ENCODE measurements at regions not wholly inside any gene's neighbourhood (a gene's known extent, or its start where the extent isn't known, plus 50 kb on each side); places are given as distances from the start of the nearest gene placed in this dataset.

DNA sequence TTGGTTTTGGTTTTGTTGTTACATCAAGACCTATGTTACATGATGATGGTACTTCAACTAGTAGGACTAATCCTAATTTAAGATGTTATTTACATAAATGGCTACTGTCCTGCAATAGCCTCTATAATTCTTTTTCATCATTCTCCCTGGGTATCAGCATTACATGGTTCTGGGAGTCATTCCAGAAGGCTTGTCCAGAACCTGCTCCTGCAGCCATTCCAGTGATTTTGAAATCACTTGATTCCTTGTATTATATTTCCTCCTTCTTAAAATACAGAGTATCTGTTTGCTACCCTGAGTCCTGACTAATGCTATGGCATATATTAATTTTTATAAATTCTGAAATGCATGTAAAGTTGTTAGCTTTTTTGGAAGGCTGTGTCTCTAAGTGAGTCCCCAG is 400.5 kb upstream of the MEIS1 start:
- Histone ChIP-seq H3K27ac (ENCODE audit: low read depth, low read length, severe bottlenecking) (no peak overlapping the region), H3K9me3 (ENCODE audit: control insufficient read depth, low read length) (no peaks in the 10 kb centered on the region), H3K36me3 (ENCODE audit: control insufficient read depth, insufficient read depth, low read length) (no peaks in the 10 kb centered on the region), H3K4me1 (ENCODE audit: control insufficient read depth, insufficient read depth, low read length, poor library complexity, severe bottlenecking) (no peaks in the 10 kb centered on the region), H3K4me3 (ENCODE audit: extremely low read depth, insufficient read depth, low read length, poor library complexity, severe bottlenecking) (no peak overlapping the region)

DNA sequence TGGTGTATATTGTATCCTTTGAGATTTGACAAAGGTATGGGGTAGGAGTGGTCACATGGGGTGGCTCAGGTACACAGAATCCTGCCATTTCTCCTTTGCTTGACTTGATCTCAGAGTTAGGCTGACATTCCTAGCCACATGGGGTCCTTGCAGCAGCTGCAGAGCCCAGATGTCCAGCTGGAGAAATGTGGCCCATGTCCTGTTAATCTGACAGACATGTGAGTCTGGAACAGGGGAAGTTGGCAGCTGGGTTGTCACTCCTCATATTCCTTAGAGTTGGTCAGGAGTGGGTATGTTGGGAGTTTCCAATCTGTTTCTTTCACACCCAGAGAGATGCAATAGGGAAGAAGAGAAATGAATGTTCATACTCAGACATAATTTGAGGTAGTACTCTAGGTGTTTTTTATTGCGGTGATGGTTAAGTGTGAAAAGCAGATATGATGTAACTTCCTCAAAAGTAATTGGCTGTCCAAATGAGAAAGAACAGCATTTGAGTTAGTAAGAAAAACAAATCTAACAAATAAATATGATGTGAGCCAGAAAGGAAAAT is 402.6 kb upstream of the MEIS1 start:
- no peaks in the 10 kb centered on the region for H3K9me3 ChIP-seq (ENCODE audit: control insufficient read depth, low read length)
- no peak overlapping the region for H3K27ac ChIP-seq (ENCODE audit: low read depth, low read length, severe bottlenecking)
- 100% methylated on average over 1 of the region's 1 CpG for WGBS, 2 experiments (ENCODE audit: insufficient coverage in 2 of 2)
- no peaks in the 10 kb centered on the region for H3K36me3 ChIP-seq (ENCODE audit: control insufficient read depth, insufficient read depth, low read length)
- H3K4me1 ChIP-seq (ENCODE audit: control insufficient read depth, insufficient read depth, low read length, poor library complexity, severe bottlenecking), result no peaks in the 10 kb centered on the region
- H3K4me3 ChIP-seq (ENCODE audit: extremely low read depth, insufficient read depth, low read length, poor library complexity, severe bottlenecking), result no peak overlapping the region

DNA sequence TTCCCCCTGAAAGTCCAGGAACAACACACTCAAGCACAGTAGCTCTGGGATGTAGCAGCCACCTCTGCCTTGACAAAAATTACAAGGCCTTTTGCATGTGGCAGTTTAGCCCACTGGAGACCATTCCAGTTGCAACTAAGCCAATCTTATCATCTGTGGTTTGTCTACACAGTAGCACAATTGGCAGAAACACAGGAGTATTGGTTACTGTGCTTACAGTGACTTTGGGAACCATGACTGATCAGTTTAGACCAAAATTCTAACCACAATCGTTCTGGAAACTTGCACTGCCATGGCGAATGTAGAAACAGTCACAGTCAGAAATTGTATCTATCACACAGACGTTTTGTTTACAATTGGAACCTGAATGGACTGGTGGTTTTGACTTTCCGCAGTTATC is 403.7 kb upstream of the MEIS1 start:
- Histone ChIP-seq H3K36me3 (ENCODE audit: control insufficient read depth, insufficient read depth, low read length) (no peaks in the 10 kb centered on the region), H3K9me3 (ENCODE audit: control insufficient read depth, low read length) (no peaks in the 10 kb centered on the region), H3K4me1 (ENCODE audit: control insufficient read depth, insufficient read depth, low read length, poor library complexity, severe bottlenecking) (no peaks in the 10 kb centered on the region), H3K4me3 (ENCODE audit: extremely low read depth, insufficient read depth, low read length, poor library complexity, severe bottlenecking) (no peak overlapping the region), H3K27ac (ENCODE audit: low read depth, low read length, severe bottlenecking) (no peak overlapping the region)
- WGBS, 2 experiments (ENCODE audit: insufficient coverage in 2 of 2), result 97 to 100% methylated on average over 3 to 4 of the region's 4 CpGs

DNA sequence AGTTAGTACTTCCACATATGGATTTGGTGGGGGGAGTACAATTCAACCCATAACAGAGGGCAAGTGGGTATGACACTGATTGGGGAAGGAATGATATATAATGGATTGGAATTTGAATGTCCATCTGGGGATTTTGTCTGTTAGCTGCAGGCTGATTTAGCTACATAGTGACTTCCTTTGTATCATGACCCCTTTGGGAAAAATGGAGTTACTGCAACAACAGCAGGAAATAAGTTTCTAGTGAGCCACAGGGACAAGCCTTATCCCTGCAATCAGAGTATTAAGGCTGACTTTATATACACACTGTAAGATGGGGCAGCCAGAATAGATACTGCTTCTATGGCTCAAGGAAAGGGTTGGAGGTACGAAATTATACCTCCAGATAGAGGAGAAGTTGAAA is 404.4 kb upstream of the MEIS1 start:
- Histone ChIP-seq H3K9me3 (ENCODE audit: control insufficient read depth, low read length) (no peaks in the 10 kb centered on the region), H3K36me3 (ENCODE audit: control insufficient read depth, insufficient read depth, low read length) (no peaks in the 10 kb centered on the region), H3K4me1 (ENCODE audit: control insufficient read depth, insufficient read depth, low read length, poor library complexity, severe bottlenecking) (no peaks in the 10 kb centered on the region), H3K4me3 (ENCODE audit: extremely low read depth, insufficient read depth, low read length, poor library complexity, severe bottlenecking) (no peak overlapping the region), H3K27ac (ENCODE audit: low read depth, low read length, severe bottlenecking) (no peak overlapping the region)
- 60% methylated on average over 1 of the region's 1 CpG; no CpG with 5 or more reads in 1 of the 2 experiments for WGBS, 2 experiments (ENCODE audit: insufficient coverage in 2 of 2)

DNA sequence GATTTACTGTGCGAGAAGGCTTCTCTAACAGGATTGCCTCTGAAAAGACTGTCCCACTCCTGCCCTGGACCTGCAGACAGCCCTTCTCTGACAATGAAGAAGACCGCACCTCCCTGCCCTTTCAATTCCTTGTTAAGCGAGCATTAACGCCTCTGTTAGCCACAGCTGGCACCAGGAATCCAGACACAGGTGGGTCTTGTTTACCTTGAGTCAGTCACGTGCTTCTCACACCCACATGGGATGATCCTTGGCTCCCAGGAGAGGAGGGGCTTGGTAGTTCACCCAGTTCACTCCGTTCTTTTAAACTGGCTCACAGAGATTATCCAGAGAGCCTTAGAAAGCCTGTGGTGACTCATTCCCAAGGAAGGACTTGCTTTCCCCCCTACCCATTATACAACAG is 410.5 kb upstream of the MEIS1 start:
- 46 to 79% methylated on average over 2 to 4 of the region's 6 CpGs for WGBS, 2 experiments (ENCODE audit: insufficient coverage in 2 of 2)
- Histone ChIP-seq H3K4me1 (ENCODE audit: control insufficient read depth, insufficient read depth, low read length, poor library complexity, severe bottlenecking) (peaks cover 3% of the 10 kb centered on the region), H3K27ac (ENCODE audit: low read depth, low read length, severe bottlenecking) (no peak overlapping the region), H3K9me3 (ENCODE audit: control insufficient read depth, low read length) (no peaks in the 10 kb centered on the region), H3K4me3 (ENCODE audit: extremely low read depth, insufficient read depth, low read length, poor library complexity, severe bottlenecking) (no peak overlapping the region), H3K36me3 (ENCODE audit: control insufficient read depth, insufficient read depth, low read length) (no peaks in the 10 kb centered on the region)

DNA sequence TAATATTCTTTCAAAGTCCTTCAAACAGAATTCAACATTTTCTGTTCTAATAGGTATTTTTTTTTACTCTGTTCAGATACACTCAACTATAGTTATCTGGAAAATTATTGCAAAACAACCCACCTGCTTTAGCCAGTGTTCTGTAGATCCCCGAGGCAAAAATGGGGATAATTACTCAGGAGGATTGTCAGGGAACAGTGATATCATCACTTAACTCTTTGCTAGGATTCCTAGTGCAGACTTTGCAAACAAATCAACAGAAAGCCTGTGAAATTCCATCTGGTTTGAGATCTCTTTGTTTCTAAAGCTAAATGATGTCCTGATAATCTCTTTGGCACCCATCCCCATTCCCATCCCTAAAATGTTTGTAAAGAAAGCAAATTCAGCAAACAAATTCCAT is 413.6 kb upstream of the MEIS1 start:
- H3K36me3 ChIP-seq (ENCODE audit: control insufficient read depth, insufficient read depth, low read length), result no peaks in the 10 kb centered on the region
- no peak overlapping the region for H3K27ac ChIP-seq (ENCODE audit: low read depth, low read length, severe bottlenecking)
- H3K9me3 ChIP-seq (ENCODE audit: control insufficient read depth, low read length), result no peaks in the 10 kb centered on the region
- H3K4me3 ChIP-seq (ENCODE audit: extremely low read depth, insufficient read depth, low read length, poor library complexity, severe bottlenecking), result no peak overlapping the region
- WGBS, 2 experiments (ENCODE audit: insufficient coverage in 2 of 2), result 40% methylated on average over 1 of the region's 1 CpG; no CpG with 5 or more reads in 1 of the 2 experiments
- peaks cover 3% of the 10 kb centered on the region for H3K4me1 ChIP-seq (ENCODE audit: control insufficient read depth, insufficient read depth, low read length, poor library complexity, severe bottlenecking)

DNA sequence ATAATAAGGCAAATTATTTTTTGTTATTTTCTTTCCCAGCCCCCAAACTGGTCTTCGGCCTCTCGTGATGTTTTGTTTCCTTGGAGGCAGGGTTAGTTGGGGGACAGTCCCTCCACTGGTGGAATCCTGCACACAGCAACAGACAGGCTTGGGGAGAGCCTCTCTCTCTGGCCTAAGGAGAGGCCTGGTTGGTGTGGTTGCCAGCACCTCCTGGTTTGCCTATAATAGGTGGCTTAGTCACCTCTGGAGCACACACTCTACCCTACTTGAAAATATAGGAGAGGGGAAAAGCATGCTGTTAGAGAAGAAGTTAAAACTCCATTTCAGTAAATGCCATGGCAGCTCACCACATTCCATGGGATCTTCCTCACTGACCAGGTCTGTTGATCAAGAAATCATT is 417.2 kb upstream of the MEIS1 start:
- H3K27ac ChIP-seq (ENCODE audit: low read depth, low read length, severe bottlenecking), result no peak overlapping the region
- H3K4me3 ChIP-seq (ENCODE audit: extremely low read depth, insufficient read depth, low read length, poor library complexity, severe bottlenecking), result no peak overlapping the region
- H3K9me3 ChIP-seq (ENCODE audit: control insufficient read depth, low read length), result no peaks in the 10 kb centered on the region
- H3K36me3 ChIP-seq (ENCODE audit: control insufficient read depth, insufficient read depth, low read length), result no peaks in the 10 kb centered on the region
- 100% methylated on average over 2 of the region's 2 CpGs for WGBS, 2 experiments (ENCODE audit: insufficient coverage in 2 of 2)
- peaks cover 3% of the 10 kb centered on the region for H3K4me1 ChIP-seq (ENCODE audit: control insufficient read depth, insufficient read depth, low read length, poor library complexity, severe bottlenecking)

DNA sequence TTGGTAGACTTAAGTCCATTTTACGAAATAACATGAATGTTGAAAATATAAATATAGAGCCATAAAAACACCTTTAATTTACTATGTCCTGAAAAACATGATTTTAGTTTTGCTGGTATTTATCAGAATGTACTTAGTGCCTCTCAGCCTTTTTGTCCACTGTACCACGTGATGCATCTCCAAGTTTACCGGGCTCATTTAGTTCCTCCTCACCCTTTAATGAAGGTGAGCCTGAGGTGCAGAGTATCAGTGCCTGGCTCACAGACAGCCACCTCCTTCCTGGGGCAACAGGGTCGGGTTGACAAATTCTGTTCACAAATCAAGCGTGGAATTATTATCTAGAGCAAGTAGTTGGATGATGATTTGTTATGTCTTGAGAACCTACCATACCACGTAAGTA is 420.5 kb upstream of the MEIS1 start:
- H3K27ac ChIP-seq (ENCODE audit: low read depth, low read length, severe bottlenecking), result no peak overlapping the region
- 92 to 100% methylated on average over 1 to 2 of the region's 6 CpGs for WGBS, 2 experiments (ENCODE audit: insufficient coverage in 2 of 2)
- H3K4me1 ChIP-seq (ENCODE audit: control insufficient read depth, insufficient read depth, low read length, poor library complexity, severe bottlenecking), result no peaks in the 10 kb centered on the region
- no peaks in the 10 kb centered on the region for H3K36me3 ChIP-seq (ENCODE audit: control insufficient read depth, insufficient read depth, low read length)
- H3K4me3 ChIP-seq (ENCODE audit: extremely low read depth, insufficient read depth, low read length, poor library complexity, severe bottlenecking), result no peak overlapping the region
- H3K9me3 ChIP-seq (ENCODE audit: control insufficient read depth, low read length), result no peaks in the 10 kb centered on the region

DNA sequence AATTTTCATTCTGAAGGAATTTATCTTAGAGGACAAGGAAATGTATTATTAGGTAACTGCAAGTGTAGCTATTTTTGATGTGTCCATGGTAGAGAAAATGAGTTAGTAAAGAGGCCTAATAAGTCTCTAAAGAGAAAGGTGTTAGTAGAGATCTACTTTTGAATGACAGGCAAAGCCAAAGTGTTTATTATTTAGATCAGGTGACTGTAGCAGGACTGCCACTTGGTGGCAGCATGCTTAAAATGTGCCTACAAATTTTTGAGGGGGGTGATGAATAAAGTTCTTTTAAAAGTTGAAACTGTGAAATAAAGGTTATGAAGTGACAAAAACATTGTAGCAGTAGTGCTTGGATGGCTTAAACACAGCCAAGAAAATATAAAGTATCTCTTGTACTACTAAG is 421.5 kb upstream of the MEIS1 start:
- H3K4me1 ChIP-seq (ENCODE audit: control insufficient read depth, insufficient read depth, low read length, poor library complexity, severe bottlenecking), result no peaks in the 10 kb centered on the region
- no peak overlapping the region for H3K27ac ChIP-seq (ENCODE audit: low read depth, low read length, severe bottlenecking)
- H3K36me3 ChIP-seq (ENCODE audit: control insufficient read depth, insufficient read depth, low read length), result no peaks in the 10 kb centered on the region

DNA sequence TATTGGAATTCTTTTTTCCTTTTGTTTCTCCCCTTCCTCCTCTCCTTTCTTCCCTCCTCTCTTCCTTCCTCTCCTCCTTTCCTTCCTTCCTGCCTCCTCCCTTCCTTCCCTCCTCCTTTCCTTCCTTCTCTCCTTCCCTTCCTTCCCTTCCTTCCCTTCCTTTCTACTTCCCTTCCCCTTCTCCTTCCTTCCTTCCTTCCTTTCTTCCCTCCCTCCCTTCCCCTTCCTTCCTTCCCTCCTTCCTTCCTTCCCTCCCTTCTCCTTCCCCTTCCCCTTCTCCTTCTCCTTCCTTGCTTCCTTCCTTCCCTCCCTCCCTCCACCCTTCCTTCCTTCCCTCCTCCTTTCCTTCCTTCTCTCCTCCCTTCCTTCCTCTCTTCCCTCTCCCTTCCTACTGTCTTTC is 431.0 kb upstream of the MEIS1 start:
- Histone ChIP-seq H3K36me3 (ENCODE audit: control insufficient read depth, insufficient read depth, low read length) (no peaks in the 10 kb centered on the region), H3K27ac (ENCODE audit: low read depth, low read length, severe bottlenecking) (no peak overlapping the region)

More for the DNA sequence above, 421.5 kb upstream of the MEIS1 start:
- H3K4me3 ChIP-seq (ENCODE audit: extremely low read depth, insufficient read depth, low read length, poor library complexity, severe bottlenecking), result no peak overlapping the region
- no peaks in the 10 kb centered on the region for H3K9me3 ChIP-seq (ENCODE audit: control insufficient read depth, low read length)

DNA sequence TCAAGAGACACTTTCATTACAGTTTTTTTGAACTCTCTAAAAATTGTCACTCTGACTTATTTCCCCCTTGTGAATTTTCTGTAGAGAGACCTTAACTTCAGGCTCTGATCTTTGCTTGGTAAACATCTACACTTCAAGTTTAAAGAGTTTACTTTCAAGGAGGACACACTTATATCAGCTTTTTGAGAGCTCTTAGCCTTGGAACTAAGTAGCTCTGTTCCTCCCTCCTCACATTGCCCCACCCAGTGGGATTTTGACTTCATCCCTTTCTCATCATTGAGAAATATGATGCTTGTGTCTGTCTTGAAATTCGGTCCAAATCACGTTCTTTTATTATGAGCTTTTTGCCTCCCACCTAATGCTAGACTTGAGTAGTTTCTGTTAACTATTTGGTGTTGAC is 433.4 kb upstream of the MEIS1 start:
- no CpG with 5 or more reads among the region's 2 CpGs for WGBS, 2 experiments (ENCODE audit: insufficient coverage in 2 of 2)
- Histone ChIP-seq H3K9me3 (ENCODE audit: control insufficient read depth, low read length) (no peaks in the 10 kb centered on the region), H3K4me3 (ENCODE audit: extremely low read depth, insufficient read depth, low read length, poor library complexity, severe bottlenecking) (no peak overlapping the region), H3K36me3 (ENCODE audit: control insufficient read depth, insufficient read depth, low read length) (no peaks in the 10 kb centered on the region), H3K27ac (ENCODE audit: low read depth, low read length, severe bottlenecking) (no peak overlapping the region), H3K4me1 (ENCODE audit: control insufficient read depth, insufficient read depth, low read length, poor library complexity, severe bottlenecking) (no peaks in the 10 kb centered on the region)

More for the DNA sequence above, 431.0 kb upstream of the MEIS1 start:
- H3K9me3 ChIP-seq (ENCODE audit: control insufficient read depth, low read length), result no peaks in the 10 kb centered on the region
- H3K4me1 ChIP-seq (ENCODE audit: control insufficient read depth, insufficient read depth, low read length, poor library complexity, severe bottlenecking), result no peaks in the 10 kb centered on the region
- no peak overlapping the region for H3K4me3 ChIP-seq (ENCODE audit: extremely low read depth, insufficient read depth, low read length, poor library complexity, severe bottlenecking)

DNA sequence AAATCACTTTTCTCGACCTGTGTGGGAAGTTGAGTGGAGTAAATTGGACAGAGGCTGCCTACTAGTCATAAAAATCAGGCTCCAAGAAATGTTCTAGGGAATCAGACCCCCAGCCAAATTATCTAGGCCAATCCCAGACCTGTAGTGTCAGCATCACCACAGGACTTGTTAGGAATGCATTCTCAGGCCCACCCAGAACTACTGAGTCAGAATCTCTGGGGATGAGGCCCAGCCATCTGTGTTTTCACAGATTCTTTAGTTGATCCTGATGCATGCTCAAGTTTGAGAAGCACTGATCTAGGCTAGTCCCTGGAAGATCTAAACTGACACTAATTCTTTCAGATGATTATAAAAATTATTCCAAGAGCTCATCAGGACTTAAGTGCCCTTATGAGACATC is 434.0 kb upstream of the MEIS1 start:
- WGBS, 2 experiments (ENCODE audit: insufficient coverage in 2 of 2), result no CpG with 5 or more reads among the region's 1 CpG

More for the DNA sequence above, 434.0 kb upstream of the MEIS1 start:
- no peaks in the 10 kb centered on the region for H3K36me3 ChIP-seq (ENCODE audit: control insufficient read depth, insufficient read depth, low read length)
- H3K27ac ChIP-seq (ENCODE audit: low read depth, low read length, severe bottlenecking), result no peak overlapping the region
- H3K4me1 ChIP-seq (ENCODE audit: control insufficient read depth, insufficient read depth, low read length, poor library complexity, severe bottlenecking), result no peaks in the 10 kb centered on the region
- no peak overlapping the region for H3K4me3 ChIP-seq (ENCODE audit: extremely low read depth, insufficient read depth, low read length, poor library complexity, severe bottlenecking)
- no peaks in the 10 kb centered on the region for H3K9me3 ChIP-seq (ENCODE audit: control insufficient read depth, low read length)

Data from mesodermal cell (in vitro differentiated cells).